ENCODE measurements at regions not wholly inside any gene's neighbourhood (a gene's known extent, or its start where the extent isn't known, plus 50 kb on each side); places are given as distances from the start of the nearest gene placed in this dataset.

- H3K4me3 ChIP-seq (replicated peaks in 1 of 3; ENCODE audit: insufficient read depth in 1 of 3, low read depth in 1 of 3, low read length in 3 of 3) = no peak overlapping the region
- no peaks in the 10 kb centered on the region for H4K20me1 ChIP-seq (replicated peaks; ENCODE audit: control insufficient read depth, extremely low read depth, insufficient read depth, low read length)
- H3K27ac ChIP-seq (ENCODE audit: insufficient read depth, low read depth, low read length) = no peak overlapping the region
- no peaks in the 10 kb centered on the region for H3K9me3 ChIP-seq (replicated peaks; ENCODE audit: control insufficient read depth, insufficient read depth, low read length)
- dilution Hi-C loops (cut with MboI; ENCODE audit: extremely low pct_ligation_motif_present, low sequenced_read_pairs) (no loop called here), intact Hi-C loops (cut with micrococcal nuclease) (no loop called here)
- DNase-seq (ENCODE audit: low read depth, low spot score) (no peak), FAIRE-seq (no peak)
- H3K27me3 ChIP-seq (ENCODE audit: control insufficient read depth in 2 of 2, insufficient read depth in 2 of 2, low read length in 2 of 2) = no peaks in the 10 kb centered on the region
- H3K79me2 ChIP-seq (ENCODE audit: control insufficient read depth, insufficient read depth, low read length) = no peaks in the 10 kb centered on the region
- no peak overlapping the region for H3K9ac ChIP-seq (replicated peaks; ENCODE audit: extremely low read depth, insufficient read depth, low read length)
- no peak overlapping the region for H2AFZ ChIP-seq (ENCODE audit: low read depth, low read length)
- H3K9me1 ChIP-seq (replicated peaks; ENCODE audit: control insufficient read depth, extremely low read depth, insufficient read depth, low read length) = no peaks in the 10 kb centered on the region
- H3K4me1 ChIP-seq (ENCODE audit: control insufficient read depth, extremely low read depth, insufficient read depth, low read length) = no peaks in the 10 kb centered on the region
- ChIA-PET CTCF (no interaction called here), POLR2A (no interaction called here)
- H3K36me3 ChIP-seq (ENCODE audit: control insufficient read depth in 2 of 2, extremely low read depth in 1 of 2, insufficient read depth in 2 of 2, low read length in 2 of 2) = no peaks in the 10 kb centered on the region
- no peak overlapping the region for H3K4me2 ChIP-seq (ENCODE audit: insufficient read depth, low read length)
- BruUV-seq (replicated peaks) = no TSS peak
- TF ChIP-seq MYC (IDR thresholded peaks at IDR 0.05; ENCODE audit: low read depth, low read length) (no peak), POLR2AphosphoS5 (IDR thresholded peaks at IDR 0.05; ENCODE audit: insufficient read depth, low read depth, low read length) (no peak), POLR2A (IDR thresholded peaks at IDR 0.05; ENCODE audit: low read depth, low read length) (no peak), JUN (IDR thresholded peaks at IDR 0.05; ENCODE audit: borderline replicate concordance, insufficient read depth, insufficient read length, low read depth) (no peak), GATA2 (IDR thresholded peaks at IDR 0.05; ENCODE audit: insufficient read depth, insufficient read length, low read depth, low read length) (no peak)
Observed at GRCh38 chr13:34816908-34817665, 125.0 kb upstream of the NBEA start.

- no peak overlapping the region for H3K9ac ChIP-seq (replicated peaks; ENCODE audit: extremely low read depth, insufficient read depth, low read length)
- H3K4me1 ChIP-seq (ENCODE audit: control insufficient read depth, extremely low read depth, insufficient read depth, low read length) = no peaks in the 10 kb centered on the region
- ChIA-PET POLR2A (no interaction called here), CTCF (no interaction called here)
- FAIRE-seq (no peak), DNase-seq (ENCODE audit: low read depth, low spot score) (no peak)
- no peak for TF ChIP-seq EZH2 (IDR thresholded peaks at IDR 0.05; ENCODE audit: borderline replicate concordance, low read depth, low read length, severe bottlenecking)
- TF ChIP-seq MAX (IDR thresholded peaks at IDR 0.05; ENCODE audit: insufficient read depth, insufficient read length) = no peak
- no peak overlapping the region for H2AFZ ChIP-seq (ENCODE audit: low read depth, low read length)
- intact Hi-C loops (cut with micrococcal nuclease) = no loop called here
- H3K9me3 ChIP-seq (replicated peaks; ENCODE audit: control insufficient read depth, insufficient read depth, low read length) = no peaks in the 10 kb centered on the region
- no peaks in the 10 kb centered on the region for H4K20me1 ChIP-seq (replicated peaks; ENCODE audit: control insufficient read depth, extremely low read depth, insufficient read depth, low read length)
- no peaks in the 10 kb centered on the region for H3K27me3 ChIP-seq (ENCODE audit: control insufficient read depth in 2 of 2, insufficient read depth in 2 of 2, low read length in 2 of 2)
- dilution Hi-C loops (cut with MboI; ENCODE audit: extremely low pct_ligation_motif_present, low sequenced_read_pairs) = no loop called here
- H3K9me1 ChIP-seq (replicated peaks; ENCODE audit: control insufficient read depth, extremely low read depth, insufficient read depth, low read length) = no peaks in the 10 kb centered on the region
- no peak overlapping the region for H3K4me2 ChIP-seq (ENCODE audit: insufficient read depth, low read length)
- no TSS peak for BruUV-seq (replicated peaks)
- H3K79me2 ChIP-seq (ENCODE audit: control insufficient read depth, insufficient read depth, low read length) = no peaks in the 10 kb centered on the region
- H3K36me3 ChIP-seq (ENCODE audit: control insufficient read depth in 2 of 2, extremely low read depth in 1 of 2, insufficient read depth in 2 of 2, low read length in 2 of 2) = no peaks in the 10 kb centered on the region
- H3K27ac ChIP-seq (ENCODE audit: insufficient read depth, low read depth, low read length) = no peak overlapping the region
- no peak overlapping the region for H3K4me3 ChIP-seq (replicated peaks in 1 of 3; ENCODE audit: insufficient read depth in 1 of 3, low read depth in 1 of 3, low read length in 3 of 3)
Observed at GRCh38 chr13:34822650-34823049, 119.4 kb upstream of the NBEA start.
